IMR-90 (cell line): ENCODE measurements at regions not wholly inside any gene's neighbourhood (a gene's known extent, or its start where the extent isn't known, plus 50 kb on each side); places are given as distances from the start of the nearest gene placed in this dataset.

Experiments used
- ATAC-seq: fragments of 200-7000 bp; cut with Tn5 transposase; 2 replicates; pipeline ENCODE4 v1.9.1; 2020; ENCODE audit warnings: low read depth, mild to moderate bottlenecking, moderate library complexity
- BruUV-seq: library from RNA; stranded (reverse); fragments of 400-500 nt; replicated peaks from 2 replicates; lab custom pipeline; 2021; lab: Mats Ljungman, UMichigan
- CTCF ChIA-PET: fragments of 300-600 bp; formaldehyde crosslinking; extraction: SDS; loops from one replicate; lab custom pipeline; 2021; ENCODE audit warnings: antibody characterized with exemption; lab: Yijun Ruan, JAX
- POLR2A ChIA-PET: fragments of 300-600 bp; sonication (Branson Sonifier 250); formaldehyde crosslinking; loops from one replicate; lab custom pipeline; 2022; ENCODE audit warnings: antibody characterized with exemption; ENCODE audit not compliant: unreplicated experiment; lab: Charles Lee
- DNase-seq: peaks from one replicate; pipeline ENCODE4 v3.0.0; 2013
- H2AFZ ChIP-seq: replicated peaks from 2 replicates; pipeline ENCODE3; 2013; ENCODE audit warnings: low read length, mild to moderate bottlenecking; ENCODE audit not compliant: poor library complexity
- H2AK5ac ChIP-seq: 2 replicates; pipeline ENCODE4 v1.6.1; 2013; ENCODE audit warnings: low read depth, low read length, inconsistent platforms
- H2AK9ac ChIP-seq: replicated peaks from 2 replicates; pipeline ENCODE3; 2013; ENCODE audit warnings: mild to moderate bottlenecking, low read depth, low read length, moderate library complexity; ENCODE audit not compliant: poor library complexity
- H2BK120ac ChIP-seq: 2 replicates; pipeline ENCODE4 v1.6.1; 2013; ENCODE audit warnings: low read depth, low read length, inconsistent platforms
- H2BK15ac ChIP-seq: 3 replicates; pipeline ENCODE4 v1.6.1; 2013; ENCODE audit warnings: low read depth, low read length, inconsistent platforms
- H2BK20ac ChIP-seq: 2 replicates; pipeline ENCODE4 v1.6.1; 2013; ENCODE audit warnings: low read depth, mild to moderate bottlenecking, inconsistent platforms, low read length, moderate library complexity
- H2BK5ac ChIP-seq: 2 replicates; pipeline ENCODE4 v1.6.1; 2013; ENCODE audit warnings: mild to moderate bottlenecking, low read depth, low read length, inconsistent platforms; ENCODE audit not compliant: poor library complexity, severe bottlenecking
- H3K14ac ChIP-seq: replicated peaks from 2 replicates; pipeline ENCODE4 v1.6.1; 2013; ENCODE audit warnings: low read depth, low read length, inconsistent platforms
- H3K18ac ChIP-seq: 2 replicates; pipeline ENCODE4 v1.6.1; 2013; ENCODE audit warnings: low read depth, low read length, control low read depth
- H3K23ac ChIP-seq: 2 replicates; pipeline ENCODE4 v1.6.1; 2013; ENCODE audit warnings: low read depth, low read length, inconsistent platforms
- H3K27ac ChIP-seq: 2 replicates; pipeline ENCODE4 v1.5.1; 2013; ENCODE audit warnings: mild to moderate bottlenecking, control low read depth, low read length; ENCODE audit not compliant: insufficient read depth
- H3K27me3 ChIP-seq: 2 replicates; pipeline ENCODE4 v1.6.1; 2013; ENCODE audit warnings: low read length; ENCODE audit not compliant: control insufficient read depth, insufficient read depth
- H3K36me3 ChIP-seq: 2 replicates; pipeline ENCODE4 v1.6.1; 2013; ENCODE audit warnings: low read length, mixed read lengths; ENCODE audit not compliant: control insufficient read depth, insufficient read depth
- H3K4ac ChIP-seq: 2 replicates; pipeline ENCODE4 v1.6.1; 2013; ENCODE audit warnings: low read depth, low read length, inconsistent platforms
- H3K4me1 ChIP-seq: 2 replicates; pipeline ENCODE4 v1.6.1; 2013; ENCODE audit warnings: low read length, mixed read lengths; ENCODE audit not compliant: control insufficient read depth, insufficient read depth
- H3K4me2 ChIP-seq: 2 replicates; pipeline ENCODE4 v1.6.1; 2013; ENCODE audit warnings: low read depth, mild to moderate bottlenecking, control low read depth, low read length, moderate library complexity
- H3K4me3 ChIP-seq: 2 replicates; pipeline ENCODE4 v1.5.1; 2013; ENCODE audit warnings: low read depth, mild to moderate bottlenecking, control low read depth, low read length, moderate library complexity; ENCODE audit not compliant: insufficient read depth
- H3K56ac ChIP-seq: 2 replicates; pipeline ENCODE4 v1.6.1; 2013; ENCODE audit warnings: low read length, inconsistent platforms; ENCODE audit not compliant: insufficient read depth; ENCODE audit errors: extremely low read depth
- H3K79me1 ChIP-seq, 2 experiments: 2 replicates each; pipeline ENCODE4 v1.6.1; 2013; ENCODE audit warnings: low read length in 2 of 2, inconsistent platforms in 1 of 2, low read depth in 1 of 2
- H3K9ac ChIP-seq: 2 replicates; pipeline ENCODE4 v1.6.1; 2013; ENCODE audit warnings: low read depth, low read length, control low read depth
- H3K9me1 ChIP-seq: 2 replicates; pipeline ENCODE4 v1.6.1; 2013; ENCODE audit warnings: low read length, inconsistent platforms; ENCODE audit not compliant: insufficient read depth
- H3K9me3 ChIP-seq: 2 replicates; pipeline ENCODE4 v1.6.1; 2013; ENCODE audit warnings: low read length; ENCODE audit not compliant: control insufficient read depth, insufficient read depth
- H4K20me1 ChIP-seq: 2 replicates; pipeline ENCODE4 v1.6.1; 2013; ENCODE audit warnings: low read length, inconsistent platforms; ENCODE audit not compliant: insufficient read depth
- H4K5ac ChIP-seq: 2 replicates; pipeline ENCODE4 v1.6.1; 2013; ENCODE audit warnings: mild to moderate bottlenecking, low read depth, low read length, control low read depth
- H4K8ac ChIP-seq, 2 experiments: 2 replicates each; pipeline ENCODE4 v1.6.1; 2013; ENCODE audit warnings: low read depth in 2 of 2, low read length in 2 of 2, control low read depth in 1 of 2, inconsistent platforms in 1 of 2
- H4K91ac ChIP-seq: 2 replicates; pipeline ENCODE4 v1.6.1; 2013; ENCODE audit warnings: low read depth, low read length, inconsistent platforms; ENCODE audit not compliant: insufficient read depth
- RCOR1 ChIP-seq: IDR thresholded peaks from 2 replicates; pipeline ENCODE4 v1.6.1; 2012; ENCODE audit warnings: mild to moderate bottlenecking, low read length, improper control_type of control experiment; ENCODE audit not compliant: insufficient replicate concordance
- SMC3 ChIP-seq: fragments of 150-350 bp; IDR thresholded peaks from 2 replicates; pipeline ENCODE4 v1.6.1; 2016; ENCODE audit warnings: low read depth, mild to moderate bottlenecking, antibody characterized with exemption, low read length, moderate library complexity
- whole genome bisulfite sequencing, 2 experiments: methylation state at CpG; one replicate each; pipeline versions ENCODE4 v1.1.5 to v1.1.7; 2013; ENCODE audit warnings: missing lambda C conversion rate in 2 of 2; ENCODE audit not compliant: insufficient read length in 1 of 2; ENCODE audit errors: extremely low coverage in 2 of 2; 5-methylcytosine and 5-hydroxymethylcytosine counted together
- dilution Hi-C: fragments of 300-500 bp; cut with HindIII; formaldehyde crosslinking; loops from one replicate; pipeline ENCODE4 v1.14.3; 2018; ENCODE audit warnings: low sequenced_read_pairs; ENCODE audit not compliant: unreplicated experiment
- in situ Hi-C: fragments of 300-500 bp; cut with MboI; formaldehyde crosslinking; loops from 3 replicates; pipeline ENCODE4 v1.14.3; 2019; ENCODE audit warnings: low sequenced_read_pairs, inconsistent platforms, mixed read lengths
- intact Hi-C: fragments of 100-400 bp; cut with micrococcal nuclease; formaldehyde crosslinking; loops from 2 replicates; pipeline ENCODE4 v1.10.0; 2022
- TF ChIP-seq, protein P1 (sequence below): fragments of 150-350 bp; IDR thresholded peaks from 2 replicates; pipeline ENCODE4 v1.6.1; 2016; ENCODE audit warnings: low read depth, mild to moderate bottlenecking, low read length, moderate library complexity, borderline replicate concordance

DNA sequence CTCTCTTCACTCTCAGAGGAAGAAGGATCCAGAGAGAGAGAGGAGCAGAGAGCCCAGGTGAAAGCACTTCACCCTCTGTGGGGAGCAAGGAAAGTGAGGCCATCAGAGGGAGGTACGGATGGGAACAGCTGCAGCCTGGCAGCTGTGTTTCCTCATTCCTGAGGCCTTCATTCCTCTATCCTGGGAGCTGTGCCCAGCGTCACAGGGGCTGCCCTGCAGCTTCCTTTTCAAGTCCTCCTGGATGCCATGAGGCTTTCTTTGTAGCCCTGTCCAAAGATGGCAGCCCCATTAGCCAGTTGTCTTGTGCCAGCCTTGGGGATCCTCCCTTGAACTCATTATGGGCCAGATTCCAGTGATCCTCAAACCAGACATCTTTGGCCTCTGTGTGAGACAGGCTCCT lies 76.8 kb upstream of the PCDH8 start:
- Histone ChIP-seq H3K9me3 (no peaks in the 10 kb centered on the region; the same call in 1 of the 2 replicates), H2AK9ac (no peak overlapping the region), H2BK15ac (no peak overlapping the region), H3K4ac (no peak overlapping the region), H3K27me3 (no peaks in the 10 kb centered on the region), H2BK120ac (no peak overlapping the region), H2AFZ (no peak overlapping the region), H3K4me2 (no peak overlapping the region), H4K8ac (no peak overlapping the region), H3K23ac (no peak overlapping the region), H3K14ac (no peak overlapping the region), H3K9ac (no peak overlapping the region), H4K91ac (no peak overlapping the region), H3K27ac (no peak overlapping the region), H3K56ac (no peak overlapping the region), H2AK5ac (no peak overlapping the region), H3K36me3 (no peaks in the 10 kb centered on the region), H3K9me1 (no peaks in the 10 kb centered on the region), H4K5ac (no peak overlapping the region), H2BK20ac (no peak overlapping the region), H4K20me1 (no peaks in the 10 kb centered on the region), H3K79me1 (no peaks in the 10 kb centered on the region), H3K4me1 (no peaks in the 10 kb centered on the region), H3K18ac (no peak overlapping the region), H3K4me3 (no peak overlapping the region), H2BK5ac (no peak overlapping the region)
- ChIA-PET POLR2A (no interaction called here), CTCF (interaction anchor here (0.5 kb wide), 1 partner anchor 67 kb away, joined by 4 read pairs; no protein-coding TSS in a partner anchor)
- no peak for DNase-seq
- ATAC-seq = no peak
- intact Hi-C loops (no loop called here), dilution Hi-C loops (no loop called here), in situ Hi-C loops (no loop called here)
- no TSS peak for BruUV-seq
- no CpG with 5 or more reads among the region's 2 CpGs for WGBS, 2 experiments
- TF ChIP-seq RCOR1 = no peak
- TF ChIP-seq, protein P1, sequence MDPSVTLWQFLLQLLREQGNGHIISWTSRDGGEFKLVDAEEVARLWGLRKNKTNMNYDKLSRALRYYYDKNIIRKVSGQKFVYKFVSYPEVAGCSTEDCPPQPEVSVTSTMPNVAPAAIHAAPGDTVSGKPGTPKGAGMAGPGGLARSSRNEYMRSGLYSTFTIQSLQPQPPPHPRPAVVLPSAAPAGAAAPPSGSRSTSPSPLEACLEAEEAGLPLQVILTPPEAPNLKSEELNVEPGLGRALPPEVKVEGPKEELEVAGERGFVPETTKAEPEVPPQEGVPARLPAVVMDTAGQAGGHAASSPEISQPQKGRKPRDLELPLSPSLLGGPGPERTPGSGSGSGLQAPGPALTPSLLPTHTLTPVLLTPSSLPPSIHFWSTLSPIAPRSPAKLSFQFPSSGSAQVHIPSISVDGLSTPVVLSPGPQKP = no peak
- TF ChIP-seq SMC3 = no peak
